ENCODE measurements at regions not wholly inside any gene's neighbourhood (a gene's known extent, or its start where the extent isn't known, plus 50 kb on each side); places are given as distances from the start of the nearest gene placed in this dataset.

- Histone ChIP-seq H3K36me3 (ENCODE audit: low read depth) (no peaks in the 10 kb centered on the region), H3K27me3 (ENCODE audit: insufficient read depth, poor library complexity, severe bottlenecking) (no peaks in the 10 kb centered on the region), H3K4me3 (ENCODE audit: severe bottlenecking) (no peak overlapping the region), H3K9me3 (ENCODE audit: severe bottlenecking) (peaks cover 3% of the 10 kb centered on the region), H3K4me1 (ENCODE audit: insufficient read depth, poor library complexity, severe bottlenecking) (no peaks in the 10 kb centered on the region), H3K27ac (ENCODE audit: poor library complexity, severe bottlenecking) (no peak overlapping the region)
- DNase-seq (ENCODE audit: low spot score) (no peak), ATAC-seq (ENCODE audit: low read depth) (no peak)
- no peak for TF ChIP-seq CTCF (IDR thresholded peaks at IDR 0.05; ENCODE audit: poor library complexity, severe bottlenecking)
These were observed 262.1 kb upstream of the SATB1 start for GRCh38 chr3:18687286-18687685.

- Histone ChIP-seq H3K27me3 (ENCODE audit: insufficient read depth, poor library complexity, severe bottlenecking) (no peaks in the 10 kb centered on the region), H3K9me3 (ENCODE audit: severe bottlenecking) (peaks cover 3% of the 10 kb centered on the region), H3K4me3 (ENCODE audit: severe bottlenecking) (no peak overlapping the region), H3K27ac (ENCODE audit: poor library complexity, severe bottlenecking) (no peak overlapping the region), H3K36me3 (ENCODE audit: low read depth) (no peaks in the 10 kb centered on the region), H3K4me1 (ENCODE audit: insufficient read depth, poor library complexity, severe bottlenecking) (no peaks in the 10 kb centered on the region)
- DNase-seq (ENCODE audit: low spot score) = no peak
- no peak for ATAC-seq (ENCODE audit: low read depth)
- no peak for TF ChIP-seq CTCF (IDR thresholded peaks at IDR 0.05; ENCODE audit: poor library complexity, severe bottlenecking)
These were observed 258.8 kb upstream of the SATB1 start for GRCh38 chr3:18683900-18684299.

GRCh38 chr3:18681818-18682345, 256.7 kb upstream of the SATB1 start:
- Histone ChIP-seq H3K4me1 (ENCODE audit: insufficient read depth, poor library complexity, severe bottlenecking) (no peaks in the 10 kb centered on the region), H3K27me3 (ENCODE audit: insufficient read depth, poor library complexity, severe bottlenecking) (no peaks in the 10 kb centered on the region), H3K36me3 (ENCODE audit: low read depth) (no peaks in the 10 kb centered on the region), H3K9me3 (ENCODE audit: severe bottlenecking) (no peaks in the 10 kb centered on the region), H3K4me3 (ENCODE audit: severe bottlenecking) (no peak overlapping the region), H3K27ac (ENCODE audit: poor library complexity, severe bottlenecking) (no peak overlapping the region)
- no peak for TF ChIP-seq CTCF (IDR thresholded peaks at IDR 0.05; ENCODE audit: poor library complexity, severe bottlenecking)
- DNase-seq (ENCODE audit: low spot score) = no peak
- no peak for ATAC-seq (ENCODE audit: low read depth)

GRCh38 chr3:18680758-18681157, 255.6 kb upstream of the SATB1 start:
- H3K4me1 ChIP-seq (ENCODE audit: insufficient read depth, poor library complexity, severe bottlenecking) = no peaks in the 10 kb centered on the region
- no peak overlapping the region for H3K4me3 ChIP-seq (ENCODE audit: severe bottlenecking)
- ATAC-seq (ENCODE audit: low read depth) (no peak), DNase-seq (ENCODE audit: low spot score) (no peak)
- no peaks in the 10 kb centered on the region for H3K27me3 ChIP-seq (ENCODE audit: insufficient read depth, poor library complexity, severe bottlenecking)
- no peaks in the 10 kb centered on the region for H3K9me3 ChIP-seq (ENCODE audit: severe bottlenecking)
- H3K27ac ChIP-seq (ENCODE audit: poor library complexity, severe bottlenecking) = no peak overlapping the region
- no peak for TF ChIP-seq CTCF (IDR thresholded peaks at IDR 0.05; ENCODE audit: poor library complexity, severe bottlenecking)
- H3K36me3 ChIP-seq (ENCODE audit: low read depth) = no peaks in the 10 kb centered on the region

- Histone ChIP-seq H3K36me3 (ENCODE audit: low read depth) (no peaks in the 10 kb centered on the region), H3K27ac (ENCODE audit: poor library complexity, severe bottlenecking) (no peak overlapping the region), H3K4me1 (ENCODE audit: insufficient read depth, poor library complexity, severe bottlenecking) (no peaks in the 10 kb centered on the region), H3K27me3 (ENCODE audit: insufficient read depth, poor library complexity, severe bottlenecking) (no peaks in the 10 kb centered on the region), H3K9me3 (ENCODE audit: severe bottlenecking) (no peaks in the 10 kb centered on the region), H3K4me3 (ENCODE audit: severe bottlenecking) (no peak overlapping the region)
- DNase-seq (ENCODE audit: low spot score) (no peak), ATAC-seq (ENCODE audit: low read depth) (no peak)
- TF ChIP-seq CTCF (IDR thresholded peaks at IDR 0.05; ENCODE audit: poor library complexity, severe bottlenecking) = no peak
These were observed 254.1 kb upstream of the SATB1 start for GRCh38 chr3:18679238-18679637.

All from RWPE2 (cell line).